HG03097 (cell line): ENCODE measurements at regions not wholly inside any gene's neighbourhood (a gene's known extent, or its start where the extent isn't known, plus 50 kb on each side); places are given as distances from the start of the nearest gene placed in this dataset.

Source experiments
- ATAC-seq: cut with Tn5 transposase; IDR thresholded peaks from one replicate; pipeline ENCODE4 v1.9.1; 2021; ENCODE audit not compliant: unreplicated experiment, low FRiP score

GRCh38 chr10:108902619-108903285 is 1020.6 kb downstream of the XPNPEP1 start:
- peak; percentile 70 for ATAC-seq

GRCh38 chr10:108901781-108902618 is 1021.3 kb downstream of the XPNPEP1 start:
- no peak for ATAC-seq

GRCh38 chr10:108899670-108900069 is 1023.6 kb downstream of the XPNPEP1 start:
- no peak for ATAC-seq

GRCh38 chr10:108894402-108895301 is 1028.7 kb downstream of the XPNPEP1 start:
- peak; percentile 73 for ATAC-seq

GRCh38 chr10:108877095-108877561 is 1046.2 kb downstream of the XPNPEP1 start:
- ATAC-seq, result no peak

GRCh38 chr10:108872854-108873253 is 1050.5 kb downstream of the XPNPEP1 start:
- ATAC-seq, result no peak

GRCh38 chr10:108868881-108869280 is 1054.4 kb downstream of the XPNPEP1 start:
- no peak for ATAC-seq

- no peak for ATAC-seq
Observed at GRCh38 chr10:108862676-108863350, 1060.5 kb downstream of the XPNPEP1 start.

GRCh38 chr10:108861181-108861754 is 1062.0 kb downstream of the XPNPEP1 start:
- no peak for ATAC-seq

- ATAC-seq, result peak; percentile 72
Observed at GRCh38 chr10:108852211-108852610, 1071.1 kb downstream of the XPNPEP1 start.

GRCh38 chr10:108850138-108850854 is 1073.0 kb downstream of the XPNPEP1 start:
- peak; percentile 85 for ATAC-seq

GRCh38 chr10:108849688-108850087 is 1073.6 kb downstream of the XPNPEP1 start:
- ATAC-seq, result peak; percentile 34

- no peak for ATAC-seq
Observed at GRCh38 chr10:108849186-108849585, 1074.1 kb downstream of the XPNPEP1 start.

- ATAC-seq, result no peak
Observed at GRCh38 chr10:108848046-108848445, 1075.3 kb downstream of the XPNPEP1 start.

- ATAC-seq, result no peak
Observed at GRCh38 chr10:108840944-108841343, 1082.4 kb downstream of the XPNPEP1 start.

- no peak for ATAC-seq
Observed at GRCh38 chr10:108836362-108836761, 1086.9 kb downstream of the XPNPEP1 start.

GRCh38 chr10:108822026-108822425 is 1101.3 kb downstream of the XPNPEP1 start:
- no peak for ATAC-seq

- no peak for ATAC-seq
Observed at GRCh38 chr10:108819302-108819701, 1104.0 kb downstream of the XPNPEP1 start.

- ATAC-seq, result no peak
Observed at GRCh38 chr10:108817584-108817983, 1105.7 kb downstream of the XPNPEP1 start.
